Endothelial cell (in vitro differentiated cells): ENCODE measurements at regions not wholly inside any gene's neighbourhood (a gene's known extent, or its start where the extent isn't known, plus 50 kb on each side); places are given as distances from the start of the nearest gene placed in this dataset.

Source experiments
- DNase-seq: peaks from one replicate; pipeline ENCODE4 v3.0.0; 2021; ENCODE audit warnings: low spot score
- H3K27ac Mint-ChIP-seq: one replicate; pipeline ENCODE4 v1.8.0; 2021; ENCODE audit warnings: mixed read lengths, inconsistent platforms; ENCODE audit not compliant: unreplicated experiment
- H3K27me3 Mint-ChIP-seq: one replicate; pipeline ENCODE4 v1.8.0; 2021; ENCODE audit warnings: mild to moderate bottlenecking, moderate library complexity, mixed read lengths, inconsistent platforms; ENCODE audit not compliant: unreplicated experiment
- H3K36me3 Mint-ChIP-seq: one replicate; pipeline ENCODE4 v1.8.0; 2021; ENCODE audit warnings: mild to moderate bottlenecking, low read depth, mixed read lengths, inconsistent platforms; ENCODE audit not compliant: unreplicated experiment
- H3K4me1 Mint-ChIP-seq: one replicate; pipeline ENCODE4 v1.8.0; 2021; ENCODE audit warnings: mild to moderate bottlenecking, mixed read lengths, inconsistent platforms; ENCODE audit not compliant: unreplicated experiment
- H3K4me3 Mint-ChIP-seq: one replicate; pipeline ENCODE4 v1.8.0; 2021; ENCODE audit warnings: mild to moderate bottlenecking, mixed read lengths, inconsistent platforms; ENCODE audit not compliant: unreplicated experiment
- H3K9me3 Mint-ChIP-seq: one replicate; pipeline ENCODE4 v1.8.0; 2021; ENCODE audit warnings: mixed read lengths, inconsistent platforms; ENCODE audit not compliant: unreplicated experiment
- TF ChIP-seq, protein P1 (sequence below): fragments of 200-600 bp; sonication (generic); IDR thresholded peaks from one replicate; pipeline ENCODE4 v1.5.0; 2021; ENCODE audit warnings: antibody characterized with exemption; ENCODE audit not compliant: unreplicated experiment

DNA sequence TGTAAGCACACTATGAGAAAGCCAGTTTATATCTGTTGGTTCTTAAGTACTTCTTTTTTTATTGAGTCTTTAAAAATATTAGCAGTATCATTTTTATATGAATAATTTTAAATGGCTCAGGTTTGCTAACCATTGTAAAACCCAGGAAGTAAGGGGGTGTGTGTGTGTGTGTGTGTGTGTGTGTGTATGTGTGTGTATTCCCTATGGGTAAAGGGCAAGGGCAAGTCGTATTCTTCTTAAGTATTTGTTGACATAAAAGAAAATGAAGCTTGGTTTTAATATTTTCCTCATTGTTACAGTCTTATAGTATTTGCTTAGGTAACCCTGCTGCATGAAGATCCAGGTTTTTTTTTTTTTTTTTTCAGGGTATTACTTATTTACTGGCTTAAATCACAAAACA is 495.0 kb upstream of the B3GALT2 start:
- H3K4me3 Mint-ChIP-seq, result no peak overlapping the region
- H3K9me3 Mint-ChIP-seq, result no peaks in the 10 kb centered on the region
- no peak for DNase-seq
- H3K36me3 Mint-ChIP-seq, result no peaks in the 10 kb centered on the region
- no peak overlapping the region for H3K27ac Mint-ChIP-seq
- no peaks in the 10 kb centered on the region for H3K4me1 Mint-ChIP-seq
- TF ChIP-seq, protein P1, sequence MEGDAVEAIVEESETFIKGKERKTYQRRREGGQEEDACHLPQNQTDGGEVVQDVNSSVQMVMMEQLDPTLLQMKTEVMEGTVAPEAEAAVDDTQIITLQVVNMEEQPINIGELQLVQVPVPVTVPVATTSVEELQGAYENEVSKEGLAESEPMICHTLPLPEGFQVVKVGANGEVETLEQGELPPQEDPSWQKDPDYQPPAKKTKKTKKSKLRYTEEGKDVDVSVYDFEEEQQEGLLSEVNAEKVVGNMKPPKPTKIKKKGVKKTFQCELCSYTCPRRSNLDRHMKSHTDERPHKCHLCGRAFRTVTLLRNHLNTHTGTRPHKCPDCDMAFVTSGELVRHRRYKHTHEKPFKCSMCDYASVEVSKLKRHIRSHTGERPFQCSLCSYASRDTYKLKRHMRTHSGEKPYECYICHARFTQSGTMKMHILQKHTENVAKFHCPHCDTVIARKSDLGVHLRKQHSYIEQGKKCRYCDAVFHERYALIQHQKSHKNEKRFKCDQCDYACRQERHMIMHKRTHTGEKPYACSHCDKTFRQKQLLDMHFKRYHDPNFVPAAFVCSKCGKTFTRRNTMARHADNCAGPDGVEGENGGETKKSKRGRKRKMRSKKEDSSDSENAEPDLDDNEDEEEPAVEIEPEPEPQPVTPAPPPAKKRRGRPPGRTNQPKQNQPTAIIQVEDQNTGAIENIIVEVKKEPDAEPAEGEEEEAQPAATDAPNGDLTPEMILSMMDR, result no peak
- no peaks in the 10 kb centered on the region for H3K27me3 Mint-ChIP-seq

DNA sequence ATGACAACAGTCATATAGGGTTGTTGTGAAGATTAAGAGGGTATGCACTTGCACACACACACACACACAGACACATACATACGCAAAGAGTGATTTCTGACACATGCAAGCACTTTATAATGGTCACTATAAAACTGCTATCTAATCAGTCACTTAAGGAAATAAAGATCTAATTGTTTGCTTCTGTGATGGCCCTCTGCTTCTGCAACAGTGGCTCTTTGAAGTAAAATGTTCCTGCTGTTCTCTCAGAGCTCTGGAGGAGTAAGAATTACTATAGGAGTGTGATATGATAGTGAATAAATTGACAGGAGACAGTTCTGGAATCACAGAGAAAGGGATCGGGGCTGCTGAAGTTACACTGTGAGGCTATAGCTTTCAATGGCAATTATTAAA is 494.5 kb upstream of the B3GALT2 start:
- Mint-ChIP-seq H3K4me1 (no peaks in the 10 kb centered on the region), H3K9me3 (no peaks in the 10 kb centered on the region), H3K27ac (no peak overlapping the region), H3K4me3 (no peak overlapping the region), H3K27me3 (no peaks in the 10 kb centered on the region), H3K36me3 (no peaks in the 10 kb centered on the region)
- DNase-seq, result no peak
- TF ChIP-seq, protein P1, result no peak

DNA sequence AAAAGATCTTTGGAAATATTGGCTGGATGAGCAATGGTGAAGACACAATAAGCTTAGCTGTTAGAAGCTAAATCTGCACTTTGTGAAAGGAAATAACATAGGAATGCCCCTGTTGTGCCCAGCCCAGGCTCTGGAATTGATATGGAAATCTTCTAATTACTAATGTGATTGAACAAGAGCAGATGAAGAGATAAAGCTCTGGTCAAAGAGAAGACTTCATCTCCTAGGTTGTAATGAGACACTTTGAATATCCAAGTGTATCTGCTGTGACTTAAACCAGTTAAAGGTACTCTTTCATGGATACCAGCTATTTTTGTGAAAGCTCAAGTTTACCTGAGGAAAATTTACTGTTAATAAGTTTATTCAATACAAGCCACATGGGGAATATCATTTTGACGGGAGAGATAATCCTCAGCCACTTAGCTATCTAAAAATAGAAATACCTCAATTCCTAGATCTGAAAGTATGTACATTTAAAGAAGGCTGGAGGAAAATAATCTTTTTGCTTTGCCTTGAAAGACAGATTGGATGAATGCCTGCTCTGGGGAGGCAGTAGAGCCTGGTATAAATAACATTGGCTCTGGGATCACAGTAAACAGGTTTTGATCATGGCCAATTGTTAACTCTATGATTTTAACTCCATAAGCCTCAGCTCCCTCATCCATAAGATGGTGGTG is 494.0 kb upstream of the B3GALT2 start:
- Mint-ChIP-seq H3K27ac (no peak overlapping the region), H3K36me3 (no peaks in the 10 kb centered on the region), H3K9me3 (no peaks in the 10 kb centered on the region), H3K27me3 (no peaks in the 10 kb centered on the region), H3K4me3 (no peak overlapping the region), H3K4me1 (no peaks in the 10 kb centered on the region)
- DNase-seq, result no peak
- TF ChIP-seq, protein P1, result no peak

DNA sequence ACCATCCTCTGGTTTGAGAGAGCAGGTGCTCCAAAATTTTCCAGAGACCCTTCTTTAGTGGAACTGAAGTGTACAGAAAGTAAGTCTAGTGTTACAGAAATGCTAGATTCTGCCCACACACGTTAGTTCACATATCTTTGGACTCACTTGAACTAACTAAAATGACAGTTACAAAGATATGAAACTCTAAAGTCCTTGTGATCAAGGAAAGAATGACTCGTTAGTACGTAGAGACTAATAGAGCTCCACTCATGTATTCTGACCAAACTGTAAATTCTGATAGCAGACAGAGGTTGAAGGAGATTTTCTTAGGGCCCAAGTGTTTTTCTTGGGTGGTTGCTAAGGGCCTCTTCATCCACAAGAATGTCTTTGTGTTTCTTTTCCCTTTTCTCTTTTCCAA is 491.5 kb upstream of the B3GALT2 start:
- TF ChIP-seq, protein P1, result no peak
- no peak for DNase-seq
- Mint-ChIP-seq H3K9me3 (no peaks in the 10 kb centered on the region), H3K4me3 (no peak overlapping the region), H3K36me3 (no peaks in the 10 kb centered on the region), H3K4me1 (no peaks in the 10 kb centered on the region), H3K27me3 (no peaks in the 10 kb centered on the region), H3K27ac (no peak overlapping the region)

DNA sequence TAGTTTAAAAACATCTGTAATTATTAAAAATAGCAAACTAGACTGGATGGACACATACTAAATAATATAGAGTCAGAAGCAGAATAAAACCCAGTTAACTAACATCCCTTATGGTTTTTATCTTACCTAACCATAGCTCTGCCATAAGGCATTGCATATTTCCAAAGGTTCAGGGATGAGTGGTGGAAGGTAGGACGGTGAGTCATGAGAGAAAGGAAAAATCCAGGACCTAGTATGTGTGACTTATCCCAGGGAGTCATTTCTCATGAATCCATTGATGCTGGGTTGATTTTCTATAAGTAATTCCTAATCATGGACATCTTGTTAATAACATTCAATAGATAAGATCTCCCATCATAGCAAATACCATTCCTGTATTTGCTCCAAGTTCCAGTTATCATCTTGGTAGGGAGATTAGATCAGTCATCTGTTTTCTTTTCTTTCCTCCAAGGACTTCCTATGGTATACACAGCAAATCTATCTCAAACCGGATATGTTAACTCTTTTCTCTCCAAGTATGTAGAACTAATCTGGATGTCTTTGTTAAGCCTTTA is 490.7 kb upstream of the B3GALT2 start:
- Mint-ChIP-seq H3K4me1 (no peaks in the 10 kb centered on the region), H3K27me3 (no peaks in the 10 kb centered on the region), H3K27ac (no peak overlapping the region), H3K9me3 (no peaks in the 10 kb centered on the region), H3K4me3 (no peak overlapping the region), H3K36me3 (no peaks in the 10 kb centered on the region)
- TF ChIP-seq, protein P1, result no peak
- no peak for DNase-seq
